ENCODE measurements at regions not wholly inside any gene's neighbourhood (a gene's known extent, or its start where the extent isn't known, plus 50 kb on each side); places are given as distances from the start of the nearest gene placed in this dataset.

- Histone ChIP-seq H3K36me3 (ENCODE audit: control insufficient read depth in 1 of 2, insufficient read depth in 2 of 2, low read length in 2 of 2) (no peaks in the 10 kb centered on the region), H3K4me3 (ENCODE audit: low read depth in 1 of 2, low read length in 2 of 2) (no peak overlapping the region), H3K9me3 (ENCODE audit: control insufficient read depth in 1 of 2, low read length in 2 of 2) (no peaks in the 10 kb centered on the region), H3K27me3 (ENCODE audit: low read depth, low read length) (no peaks in the 10 kb centered on the region), H3K27ac (ENCODE audit: low read length) (no peak overlapping the region), H3K4me1 (ENCODE audit: control insufficient read depth in 1 of 2, insufficient read depth in 2 of 2, low read length in 2 of 2) (peaks cover 0 to 20% of the 10 kb centered on the region in 2 donors)
These were observed 222.9 kb upstream of the MYL2 start for GRCh38 chr12:111143271-111143670.

- Histone ChIP-seq H3K36me3 (ENCODE audit: control insufficient read depth in 1 of 2, insufficient read depth in 2 of 2, low read length in 2 of 2) (no peaks in the 10 kb centered on the region), H3K27me3 (ENCODE audit: low read depth, low read length) (no peaks in the 10 kb centered on the region), H3K9me3 (ENCODE audit: control insufficient read depth in 1 of 2, low read length in 2 of 2) (no peaks in the 10 kb centered on the region), H3K4me1 (ENCODE audit: control insufficient read depth in 1 of 2, insufficient read depth in 2 of 2, low read length in 2 of 2) (peaks cover 0 to 20% of the 10 kb centered on the region in 2 donors), H3K27ac (ENCODE audit: low read length) (no peak overlapping the region), H3K4me3 (ENCODE audit: low read depth in 1 of 2, low read length in 2 of 2) (no peak overlapping the region)
These were observed 220.8 kb upstream of the MYL2 start for GRCh38 chr12:111141205-111141604.

- Histone ChIP-seq H3K4me1 (ENCODE audit: control insufficient read depth in 1 of 2, insufficient read depth in 2 of 2, low read length in 2 of 2) (peaks cover 0 to 6% of the 10 kb centered on the region in 2 donors), H3K27ac (ENCODE audit: low read length) (no peak overlapping the region), H3K9me3 (ENCODE audit: control insufficient read depth in 1 of 2, low read length in 2 of 2) (peaks cover 0 to 20% of the 10 kb centered on the region in 2 donors), H3K27me3 (ENCODE audit: low read depth, low read length) (no peaks in the 10 kb centered on the region), H3K36me3 (ENCODE audit: control insufficient read depth in 1 of 2, insufficient read depth in 2 of 2, low read length in 2 of 2) (no peaks in the 10 kb centered on the region), H3K4me3 (ENCODE audit: low read depth in 1 of 2, low read length in 2 of 2) (no peak overlapping the region)
These were observed 217.6 kb upstream of the MYL2 start for GRCh38 chr12:111138016-111138415.

GRCh38 chr12:111135293-111135832 lies 215.0 kb upstream of the MYL2 start:
- H3K27ac ChIP-seq (ENCODE audit: low read length) = no peak overlapping the region
- H3K4me1 ChIP-seq (ENCODE audit: control insufficient read depth in 1 of 2, insufficient read depth in 2 of 2, low read length in 2 of 2) = no peaks in the 10 kb centered on the region
- no peaks in the 10 kb centered on the region for H3K27me3 ChIP-seq (ENCODE audit: low read depth, low read length)
- no peak overlapping the region for H3K4me3 ChIP-seq (ENCODE audit: low read depth in 1 of 2, low read length in 2 of 2)
- peaks cover 0 to 20% of the 10 kb centered on the region in 2 donors for H3K9me3 ChIP-seq (ENCODE audit: control insufficient read depth in 1 of 2, low read length in 2 of 2)
- H3K36me3 ChIP-seq (ENCODE audit: control insufficient read depth in 1 of 2, insufficient read depth in 2 of 2, low read length in 2 of 2) = no peaks in the 10 kb centered on the region

GRCh38 chr12:111130336-111130735 lies 210.0 kb upstream of the MYL2 start:
- no peaks in the 10 kb centered on the region for H3K4me1 ChIP-seq (ENCODE audit: control insufficient read depth in 1 of 2, insufficient read depth in 2 of 2, low read length in 2 of 2)
- H3K27me3 ChIP-seq (ENCODE audit: low read depth, low read length) = no peaks in the 10 kb centered on the region
- H3K4me3 ChIP-seq (ENCODE audit: low read depth in 1 of 2, low read length in 2 of 2) = no peak overlapping the region
- H3K36me3 ChIP-seq (ENCODE audit: control insufficient read depth in 1 of 2, insufficient read depth in 2 of 2, low read length in 2 of 2) = no peaks in the 10 kb centered on the region
- H3K27ac ChIP-seq (ENCODE audit: low read length) = no peak overlapping the region
- peaks cover 0 to 17% of the 10 kb centered on the region in 2 donors for H3K9me3 ChIP-seq (ENCODE audit: control insufficient read depth in 1 of 2, low read length in 2 of 2)

GRCh38 chr12:111129149-111129767 lies 208.9 kb upstream of the MYL2 start:
- Histone ChIP-seq H3K4me3 (ENCODE audit: low read depth in 1 of 2, low read length in 2 of 2) (no peak overlapping the region), H3K27me3 (ENCODE audit: low read depth, low read length) (no peaks in the 10 kb centered on the region), H3K9me3 (ENCODE audit: control insufficient read depth in 1 of 2, low read length in 2 of 2) (peaks cover 0 to 7% of the 10 kb centered on the region in 2 donors), H3K36me3 (ENCODE audit: control insufficient read depth in 1 of 2, insufficient read depth in 2 of 2, low read length in 2 of 2) (no peaks in the 10 kb centered on the region), H3K27ac (ENCODE audit: low read length) (no peak overlapping the region), H3K4me1 (ENCODE audit: control insufficient read depth in 1 of 2, insufficient read depth in 2 of 2, low read length in 2 of 2) (no peaks in the 10 kb centered on the region)

- H3K36me3 ChIP-seq (ENCODE audit: control insufficient read depth in 1 of 2, insufficient read depth in 2 of 2, low read length in 2 of 2) = no peaks in the 10 kb centered on the region
- H3K4me3 ChIP-seq (ENCODE audit: low read depth in 1 of 2, low read length in 2 of 2) = no peak overlapping the region
- H3K27me3 ChIP-seq (ENCODE audit: low read depth, low read length) = no peaks in the 10 kb centered on the region
- no peak overlapping the region for H3K27ac ChIP-seq (ENCODE audit: low read length)
- H3K9me3 ChIP-seq (ENCODE audit: control insufficient read depth in 1 of 2, low read length in 2 of 2) = no peaks in the 10 kb centered on the region
- H3K4me1 ChIP-seq (ENCODE audit: control insufficient read depth in 1 of 2, insufficient read depth in 2 of 2, low read length in 2 of 2) = peaks cover 0 to 11% of the 10 kb centered on the region in 2 donors
These were observed 206.0 kb upstream of the MYL2 start for GRCh38 chr12:111126331-111126730.

- no peak overlapping the region for H3K27ac ChIP-seq (ENCODE audit: low read length)
- H3K4me3 ChIP-seq (ENCODE audit: low read depth in 1 of 2, low read length in 2 of 2) = no peak overlapping the region
- no peaks in the 10 kb centered on the region for H3K36me3 ChIP-seq (ENCODE audit: control insufficient read depth in 1 of 2, insufficient read depth in 2 of 2, low read length in 2 of 2)
- no peaks in the 10 kb centered on the region for H3K27me3 ChIP-seq (ENCODE audit: low read depth, low read length)
- H3K4me1 ChIP-seq (ENCODE audit: control insufficient read depth in 1 of 2, insufficient read depth in 2 of 2, low read length in 2 of 2) = peaks cover 0 to 11% of the 10 kb centered on the region in 2 donors
- no peaks in the 10 kb centered on the region for H3K9me3 ChIP-seq (ENCODE audit: control insufficient read depth in 1 of 2, low read length in 2 of 2)
These were observed 203.8 kb upstream of the MYL2 start for GRCh38 chr12:111124183-111124582.

GRCh38 chr12:111123390-111123789 lies 203.0 kb upstream of the MYL2 start:
- Histone ChIP-seq H3K4me1 (ENCODE audit: control insufficient read depth in 1 of 2, insufficient read depth in 2 of 2, low read length in 2 of 2) (peaks cover 0 to 11% of the 10 kb centered on the region in 2 donors), H3K27me3 (ENCODE audit: low read depth, low read length) (no peaks in the 10 kb centered on the region), H3K36me3 (ENCODE audit: control insufficient read depth in 1 of 2, insufficient read depth in 2 of 2, low read length in 2 of 2) (no peaks in the 10 kb centered on the region), H3K9me3 (ENCODE audit: control insufficient read depth in 1 of 2, low read length in 2 of 2) (no peaks in the 10 kb centered on the region), H3K27ac (ENCODE audit: low read length) (no peak overlapping the region), H3K4me3 (ENCODE audit: low read depth in 1 of 2, low read length in 2 of 2) (no peak overlapping the region)

- Histone ChIP-seq H3K4me3 (ENCODE audit: low read depth in 1 of 2, low read length in 2 of 2) (no peak overlapping the region), H3K4me1 (ENCODE audit: control insufficient read depth in 1 of 2, insufficient read depth in 2 of 2, low read length in 2 of 2) (peaks cover 0 to 11% of the 10 kb centered on the region in 2 donors), H3K27ac (ENCODE audit: low read length) (no peak overlapping the region), H3K9me3 (ENCODE audit: control insufficient read depth in 1 of 2, low read length in 2 of 2) (no peaks in the 10 kb centered on the region), H3K27me3 (ENCODE audit: low read depth, low read length) (no peaks in the 10 kb centered on the region), H3K36me3 (ENCODE audit: control insufficient read depth in 1 of 2, insufficient read depth in 2 of 2, low read length in 2 of 2) (no peaks in the 10 kb centered on the region)
These were observed 202.1 kb upstream of the MYL2 start for GRCh38 chr12:111122458-111122878.

- Histone ChIP-seq H3K36me3 (ENCODE audit: control insufficient read depth in 1 of 2, insufficient read depth in 2 of 2, low read length in 2 of 2) (no peaks in the 10 kb centered on the region), H3K4me1 (ENCODE audit: control insufficient read depth in 1 of 2, insufficient read depth in 2 of 2, low read length in 2 of 2) (peaks cover 0 to 11% of the 10 kb centered on the region in 2 donors), H3K9me3 (ENCODE audit: control insufficient read depth in 1 of 2, low read length in 2 of 2) (no peaks in the 10 kb centered on the region), H3K27ac (ENCODE audit: low read length) (no peak overlapping the region), H3K4me3 (ENCODE audit: low read depth in 1 of 2, low read length in 2 of 2) (no peak overlapping the region), H3K27me3 (ENCODE audit: low read depth, low read length) (no peaks in the 10 kb centered on the region)
These were observed 201.5 kb upstream of the MYL2 start for GRCh38 chr12:111121840-111122239.

GRCh38 chr12:111120578-111120977 lies 200.2 kb upstream of the MYL2 start:
- no peaks in the 10 kb centered on the region for H3K27me3 ChIP-seq (ENCODE audit: low read depth, low read length)
- H3K36me3 ChIP-seq (ENCODE audit: control insufficient read depth in 1 of 2, insufficient read depth in 2 of 2, low read length in 2 of 2) = no peaks in the 10 kb centered on the region
- no peak overlapping the region for H3K27ac ChIP-seq (ENCODE audit: low read length)
- H3K4me3 ChIP-seq (ENCODE audit: low read depth in 1 of 2, low read length in 2 of 2) = no peak overlapping the region
- no peaks in the 10 kb centered on the region for H3K9me3 ChIP-seq (ENCODE audit: control insufficient read depth in 1 of 2, low read length in 2 of 2)
- peaks cover 0 to 11% of the 10 kb centered on the region in 2 donors for H3K4me1 ChIP-seq (ENCODE audit: control insufficient read depth in 1 of 2, insufficient read depth in 2 of 2, low read length in 2 of 2)

Data from muscle layer of duodenum (tissue), 2 donors.